ENCODE measurements at regions not wholly inside any gene's neighbourhood (a gene's known extent, or its start where the extent isn't known, plus 50 kb on each side); places are given as distances from the start of the nearest gene placed in this dataset.
"Not testable (repeated sequence)": the region's sequence is repeated elsewhere in the genome, so short reads cannot be mapped to it uniquely, and the experiment has no call there.

DNA sequence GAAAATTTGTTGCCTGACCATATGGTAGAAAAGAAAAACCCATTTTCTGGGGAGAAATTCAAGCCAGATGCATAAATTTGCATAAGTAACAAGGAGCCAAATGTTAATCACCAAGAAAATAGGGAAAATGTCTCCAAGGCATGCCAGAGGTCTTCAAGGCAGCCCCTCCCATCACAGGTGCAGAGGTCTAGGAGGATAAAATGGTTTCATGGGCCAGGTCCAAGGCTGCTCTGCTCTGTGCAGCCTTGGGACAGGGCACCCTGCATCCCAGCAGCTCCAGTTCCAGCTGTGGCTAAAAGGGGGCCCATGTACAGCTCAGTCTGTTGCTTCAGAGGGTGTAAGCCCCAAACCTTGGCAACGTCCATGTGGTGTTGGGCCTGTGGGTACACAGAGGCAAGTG lies 200.0 kb downstream of the LARP7 start:
- Mint-ChIP-seq H3K9me3 (peaks cover 4 to 12% (median 7%) of the 10 kb centered on the region in 7 donors), H3K27ac (no peak overlapping the region), H3K36me3 (no peaks in the 10 kb centered on the region), H3K27me3 (ENCODE audit: low read depth in 3 of 3) (peaks cover 0 to 3% (median 0%) of the 10 kb centered on the region in 3 donors), H3K4me1 (no peaks in the 10 kb centered on the region), H3K4me3 (no peak overlapping the region)
- no peak overlapping the region for H2AFZ ChIP-seq (ENCODE audit: insufficient read depth, low read depth, low read length, poor library complexity, severe bottlenecking)
- H3K27me3 ChIP-seq (ENCODE audit: control insufficient read depth in 2 of 2, insufficient read depth in 2 of 2, low read length in 2 of 2) = no peaks in the 10 kb centered on the region
- no peak for DNase-seq
- 100% methylated on average over 1 of the region's 1 CpG for WGBS (ENCODE audit: insufficient coverage)
- H3K4me3 ChIP-seq (replicated peaks in 1 of 3; ENCODE audit: low read depth in 2 of 3, low read length in 3 of 3) = no peak overlapping the region
- no peaks in the 10 kb centered on the region for H3K36me3 ChIP-seq (replicated peaks in 1 of 2; ENCODE audit: control insufficient read depth in 1 of 2, insufficient read depth in 2 of 2, low read length in 2 of 2)
- H3K27ac ChIP-seq (ENCODE audit: low read depth in 1 of 2, low read length in 2 of 2) = no peak overlapping the region
- no peak overlapping the region for H3K9ac ChIP-seq (ENCODE audit: insufficient read depth, low read length, poor library complexity, severe bottlenecking)
- no peak overlapping the region for H3K4me2 ChIP-seq (replicated peaks; ENCODE audit: extremely low read depth, low read length, poor library complexity, severe bottlenecking)
- intact Hi-C loops (cut with micrococcal nuclease) = no loop called here
- TF ChIP-seq, protein P1, sequence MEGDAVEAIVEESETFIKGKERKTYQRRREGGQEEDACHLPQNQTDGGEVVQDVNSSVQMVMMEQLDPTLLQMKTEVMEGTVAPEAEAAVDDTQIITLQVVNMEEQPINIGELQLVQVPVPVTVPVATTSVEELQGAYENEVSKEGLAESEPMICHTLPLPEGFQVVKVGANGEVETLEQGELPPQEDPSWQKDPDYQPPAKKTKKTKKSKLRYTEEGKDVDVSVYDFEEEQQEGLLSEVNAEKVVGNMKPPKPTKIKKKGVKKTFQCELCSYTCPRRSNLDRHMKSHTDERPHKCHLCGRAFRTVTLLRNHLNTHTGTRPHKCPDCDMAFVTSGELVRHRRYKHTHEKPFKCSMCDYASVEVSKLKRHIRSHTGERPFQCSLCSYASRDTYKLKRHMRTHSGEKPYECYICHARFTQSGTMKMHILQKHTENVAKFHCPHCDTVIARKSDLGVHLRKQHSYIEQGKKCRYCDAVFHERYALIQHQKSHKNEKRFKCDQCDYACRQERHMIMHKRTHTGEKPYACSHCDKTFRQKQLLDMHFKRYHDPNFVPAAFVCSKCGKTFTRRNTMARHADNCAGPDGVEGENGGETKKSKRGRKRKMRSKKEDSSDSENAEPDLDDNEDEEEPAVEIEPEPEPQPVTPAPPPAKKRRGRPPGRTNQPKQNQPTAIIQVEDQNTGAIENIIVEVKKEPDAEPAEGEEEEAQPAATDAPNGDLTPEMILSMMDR (IDR thresholded peaks at IDR 0.05) = no peak
- no peaks in the 10 kb centered on the region for H4K20me1 ChIP-seq (ENCODE audit: insufficient read depth, low read length)
- no peaks in the 10 kb centered on the region for H3K4me1 ChIP-seq (ENCODE audit: control insufficient read depth in 1 of 2, insufficient read depth in 2 of 2, low read length in 2 of 2)
- H3K79me2 ChIP-seq (ENCODE audit: insufficient read depth, low read length) = no peaks in the 10 kb centered on the region
- peaks cover 0 to 8% of the 10 kb centered on the region in 2 donors for H3K9me3 ChIP-seq (replicated peaks in 1 of 2; ENCODE audit: control insufficient read depth in 1 of 2, insufficient read depth in 1 of 2, low read length in 2 of 2)

DNA sequence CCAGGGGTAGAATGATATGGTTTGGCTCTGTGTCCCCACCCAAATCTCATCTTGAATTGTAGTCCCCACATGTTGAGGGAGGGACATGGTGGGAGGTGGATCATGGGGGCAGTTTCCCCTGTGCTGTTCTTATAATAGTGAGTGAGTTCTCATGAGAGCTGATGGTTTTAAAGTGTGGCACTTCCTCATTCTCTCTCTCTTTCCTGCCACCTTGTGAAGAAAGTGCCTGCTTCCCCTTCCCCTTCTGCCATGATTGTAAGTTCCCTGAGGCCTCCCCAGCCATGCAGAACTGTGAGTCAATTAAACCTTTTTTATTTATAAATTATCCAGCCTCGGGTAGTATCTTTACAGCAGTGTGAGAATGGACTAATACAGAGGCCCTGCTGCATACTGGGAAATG lies 201.1 kb downstream of the LARP7 start:
- H3K27ac ChIP-seq (ENCODE audit: low read depth in 1 of 2, low read length in 2 of 2); H3K36me3 ChIP-seq (replicated peaks in 1 of 2; ENCODE audit: control insufficient read depth in 1 of 2, insufficient read depth in 2 of 2, low read length in 2 of 2); H4K20me1 ChIP-seq (ENCODE audit: insufficient read depth, low read length); H3K9ac ChIP-seq (ENCODE audit: insufficient read depth, low read length, poor library complexity, severe bottlenecking); H3K36me3 Mint-ChIP-seq; H3K4me3 Mint-ChIP-seq; H3K4me1 Mint-ChIP-seq; H3K4me2 ChIP-seq (replicated peaks; ENCODE audit: extremely low read depth, low read length, poor library complexity, severe bottlenecking); DNase-seq; H3K9me3 ChIP-seq (replicated peaks in 1 of 2; ENCODE audit: control insufficient read depth in 1 of 2, insufficient read depth in 1 of 2, low read length in 2 of 2); H3K27me3 ChIP-seq (ENCODE audit: control insufficient read depth in 2 of 2, insufficient read depth in 2 of 2, low read length in 2 of 2); H3K27ac Mint-ChIP-seq; intact Hi-C loops (cut with micrococcal nuclease); H3K79me2 ChIP-seq (ENCODE audit: insufficient read depth, low read length); H3K4me1 ChIP-seq (ENCODE audit: control insufficient read depth in 1 of 2, insufficient read depth in 2 of 2, low read length in 2 of 2); H2AFZ ChIP-seq (ENCODE audit: insufficient read depth, low read depth, low read length, poor library complexity, severe bottlenecking); H3K4me3 ChIP-seq (replicated peaks in 1 of 3; ENCODE audit: low read depth in 2 of 3, low read length in 3 of 3); H3K27me3 Mint-ChIP-seq (ENCODE audit: low read depth in 3 of 3): not testable (repeated sequence)
- WGBS (ENCODE audit: insufficient coverage) = no CpG with 5 or more reads among the region's 1 CpG
- H3K9me3 Mint-ChIP-seq = peaks cover 4 to 12% (median 7%) of the 10 kb centered on the region in 7 donors

Measured in CD14-positive monocyte (primary cell).